HEK293 (cell line): ENCODE measurements at regions not wholly inside any gene's neighbourhood (a gene's known extent, or its start where the extent isn't known, plus 50 kb on each side); places are given as distances from the start of the nearest gene placed in this dataset.

Source experiments
- CTCF ChIA-PET: fragments of 350-600 bp; formaldehyde crosslinking; extraction: SDS; loops from one replicate; lab custom pipeline; 2021; ENCODE audit warnings: antibody characterized with exemption; lab: Yijun Ruan, JAX
- POLR2A ChIA-PET: fragments of 300-600 bp; formaldehyde crosslinking; extraction: SDS; loops from one replicate; lab custom pipeline; 2020; ENCODE audit warnings: antibody characterized with exemption, inconsistent platforms; lab: Yijun Ruan, JAX
- H3K27ac ChIP-seq: fragments of 200-500 bp; sonication (Bioruptor generic); 2 replicates; pipeline ENCODE4 v1.5.1; 2014; ENCODE audit warnings: low read depth, low read length, control low read depth, inconsistent platforms; ENCODE audit errors: extremely low read depth
- H3K36me3 ChIP-seq, 2 experiments: fragments of 200-500 bp in 1 of 2; sonication (Bioruptor generic) in 1 of 2; 1 replicate in 1 of 2; 2 replicates in 1 of 2; pipeline ENCODE4 v1.5.1; 2014 to 2017; ENCODE audit warnings: inconsistent platforms in 2 of 2, low read length in 2 of 2; ENCODE audit not compliant: control insufficient read depth in 2 of 2, insufficient read depth in 1 of 2
- H3K4me1 ChIP-seq: fragments of 200-500 bp; sonication (Bioruptor generic); 2 replicates; pipeline ENCODE4 v1.5.1; 2014; ENCODE audit warnings: mild to moderate bottlenecking, low read length, inconsistent platforms; ENCODE audit not compliant: control insufficient read depth, insufficient read depth
- H3K4me3 ChIP-seq: 2 replicates; pipeline ENCODE4 v1.5.1; 2011; ENCODE audit warnings: low read depth, mild to moderate bottlenecking, control low read depth, low read length, moderate library complexity
- H3K9me3 ChIP-seq: fragments of 200-500 bp; sonication (Bioruptor generic); 2 replicates; pipeline ENCODE4 v1.5.1; 2014; ENCODE audit warnings: low read depth, low read length, inconsistent platforms; ENCODE audit not compliant: control insufficient read depth, insufficient read depth
- EGR2 ChIP-seq: fragments of 450-650 bp; formaldehyde crosslinking; IDR thresholded peaks from 2 replicates; pipeline ENCODE4 v1.5.1; 2016; ENCODE audit warnings: low read depth, missing biosample characterization, missing genetic modification characterization
- GLIS1 ChIP-seq: fragments of 450-650 bp; formaldehyde crosslinking; IDR thresholded peaks from 2 replicates; pipeline ENCODE4 v1.5.1; 2016; ENCODE audit warnings: missing biosample characterization, missing genetic modification characterization
- GLIS2 ChIP-seq: fragments of 450-650 bp; formaldehyde crosslinking; IDR thresholded peaks from 2 replicates; pipeline ENCODE4 v1.5.1; 2016; ENCODE audit warnings: missing biosample characterization, missing genetic modification characterization
- KLF17 ChIP-seq: fragments of 450-650 bp; formaldehyde crosslinking; IDR thresholded peaks from 2 replicates; pipeline ENCODE4 v1.5.1; 2016; ENCODE audit warnings: missing biosample characterization, missing genetic modification characterization
- KLF7 ChIP-seq: fragments of 450-650 bp; formaldehyde crosslinking; IDR thresholded peaks from 2 replicates; pipeline ENCODE4 v1.5.1; 2016; ENCODE audit warnings: missing biosample characterization, missing genetic modification characterization, borderline replicate concordance
- KLF9 ChIP-seq: fragments of 450-650 bp; formaldehyde crosslinking; IDR thresholded peaks from 2 replicates; pipeline ENCODE4 v1.5.1; 2016; ENCODE audit warnings: missing biosample characterization, missing genetic modification characterization, low read depth
- PBX3 ChIP-seq: sonication (generic); formaldehyde crosslinking; IDR thresholded peaks from 2 replicates; pipeline ENCODE4 v1.8.1; 2022; ENCODE audit warnings: mild to moderate bottlenecking, moderate library complexity, missing genetic modification reagents
- TCF7L2 ChIP-seq: IDR thresholded peaks from 2 replicates; pipeline ENCODE4 v1.6.1; 2011; ENCODE audit warnings: low read depth, mild to moderate bottlenecking, inconsistent platforms, low read length, moderate library complexity, borderline replicate concordance
- TRIM28 ChIP-seq: IDR thresholded peaks from 2 replicates; pipeline ENCODE4 v1.6.1; 2011; ENCODE audit warnings: low read length, control low read depth, borderline replicate concordance
- WT1 ChIP-seq: fragments of 450-650 bp; formaldehyde crosslinking; IDR thresholded peaks from 2 replicates; pipeline ENCODE4 v1.5.1; 2016; ENCODE audit warnings: missing biosample characterization, missing genetic modification characterization
- ZBTB20 ChIP-seq: fragments of 450-650 bp; formaldehyde crosslinking; IDR thresholded peaks from 2 replicates; pipeline ENCODE4 v1.5.1; 2016; ENCODE audit warnings: missing biosample characterization, missing genetic modification characterization
- ZBTB48 ChIP-seq: fragments of 450-650 bp; formaldehyde crosslinking; IDR thresholded peaks from 2 replicates; pipeline ENCODE4 v1.5.1; 2016; ENCODE audit warnings: missing biosample characterization, missing genetic modification characterization
- ZFHX2 ChIP-seq: fragments of 450-650 bp; formaldehyde crosslinking; conservative IDR thresholded peaks from 2 replicates; pipeline ENCODE4 v1.5.1; 2016; ENCODE audit warnings: missing biosample characterization, missing genetic modification characterization
- ZNF174 ChIP-seq: fragments of 450-650 bp; formaldehyde crosslinking; IDR thresholded peaks from 2 replicates; pipeline ENCODE4 v1.5.0; 2017; ENCODE audit warnings: missing biosample characterization, mild to moderate bottlenecking, missing genetic modification characterization
- ZNF175 ChIP-seq: fragments of 450-650 bp; formaldehyde crosslinking; IDR thresholded peaks from 2 replicates; pipeline ENCODE4 v1.5.1; 2016; ENCODE audit warnings: missing biosample characterization, missing genetic modification characterization
- ZNF211 ChIP-seq: fragments of 450-650 bp; formaldehyde crosslinking; IDR thresholded peaks from 2 replicates; pipeline ENCODE4 v1.5.1; 2016; ENCODE audit warnings: low read depth, missing biosample characterization, missing genetic modification characterization
- ZNF214 ChIP-seq: fragments of 450-650 bp; formaldehyde crosslinking; IDR thresholded peaks from 2 replicates; pipeline ENCODE4 v1.5.1; 2017; ENCODE audit warnings: missing biosample characterization, mild to moderate bottlenecking, missing genetic modification characterization, borderline replicate concordance
- ZNF23 ChIP-seq: fragments of 450-650 bp; formaldehyde crosslinking; IDR thresholded peaks from 2 replicates; pipeline ENCODE4 v1.5.1; 2016; ENCODE audit warnings: missing biosample characterization, missing genetic modification characterization, borderline replicate concordance
- ZNF24 ChIP-seq: fragments of 450-650 bp; formaldehyde crosslinking; IDR thresholded peaks from 2 replicates; pipeline ENCODE4 v1.5.1; 2016; ENCODE audit warnings: missing biosample characterization, missing genetic modification characterization
- ZNF341 ChIP-seq: fragments of 450-650 bp; formaldehyde crosslinking; IDR thresholded peaks from 2 replicates; pipeline ENCODE4; 2016; ENCODE audit warnings: low read depth, missing biosample characterization, missing genetic modification characterization
- ZNF423 ChIP-seq: fragments of 450-650 bp; formaldehyde crosslinking; IDR thresholded peaks from 2 replicates; pipeline ENCODE4 v1.5.1; 2016; ENCODE audit warnings: missing biosample characterization, missing genetic modification characterization
- ZNF488 ChIP-seq: fragments of 450-650 bp; formaldehyde crosslinking; IDR thresholded peaks from 2 replicates; pipeline ENCODE4 v1.5.1; 2016; ENCODE audit warnings: missing biosample characterization, missing genetic modification characterization
- ZNF501 ChIP-seq: fragments of 450-650 bp; formaldehyde crosslinking; IDR thresholded peaks from 2 replicates; pipeline ENCODE4 v1.5.1; 2016; ENCODE audit warnings: missing biosample characterization, missing genetic modification characterization
- ZNF518A ChIP-seq: fragments of 450-650 bp; formaldehyde crosslinking; conservative IDR thresholded peaks from 2 replicates; pipeline ENCODE4 v1.5.1; 2016; ENCODE audit warnings: low read depth, missing biosample characterization, missing genetic modification characterization
- ZNF654 ChIP-seq: fragments of 450-650 bp; formaldehyde crosslinking; IDR thresholded peaks from 2 replicates; pipeline ENCODE4 v1.5.1; 2016; ENCODE audit warnings: low read depth, missing biosample characterization, missing genetic modification characterization
- ZNF664 ChIP-seq: fragments of 450-650 bp; formaldehyde crosslinking; IDR thresholded peaks from 2 replicates; pipeline ENCODE4 v1.5.1; 2016; ENCODE audit warnings: missing biosample characterization, missing genetic modification characterization
- ZNF677 ChIP-seq: fragments of 450-650 bp; IDR thresholded peaks from 2 replicates; pipeline ENCODE4 v1.5.0; 2018; ENCODE audit warnings: missing biosample characterization, mild to moderate bottlenecking, missing genetic modification characterization, moderate library complexity
- ZNF701 ChIP-seq: fragments of 450-650 bp; formaldehyde crosslinking; IDR thresholded peaks from 2 replicates; pipeline ENCODE4 v1.5.1; 2016; ENCODE audit warnings: missing biosample characterization, missing genetic modification characterization

GRCh38 chr20:37598100-37598543 lies 70.4 kb upstream of the BLCAP start (continued):
- TF ChIP-seq GLIS1 (peak; percentile 41), KLF9 (0 out of 2 replicates have a peak, but pooled peaks have one; percentile 29), ZFHX2 (tag by site-specific recombination) (peak; percentile 90), PBX3 (CRISPR knock-in tag) (no peak), EGR2 (tag by site-specific recombination) (peak; percentile 81), ZNF341 (tag by site-specific recombination) (0 out of 2 replicates have a peak, but pooled peaks have one; percentile 23), ZNF654 (tag by site-specific recombination) (no peak), GLIS2 (tag by site-specific recombination) (peak; percentile 56)

GRCh38 chr20:37596890-37597536 lies 69.3 kb upstream of the BLCAP start:
- Histone ChIP-seq H3K4me3 (no peak overlapping the region), H3K9me3 (no peaks in the 10 kb centered on the region)
- ChIA-PET CTCF (interaction anchor here (1.1 to 2.3 kb wide), 2 partner anchors 9 to 33 kb away, joined by 3 to 6 read pairs; no protein-coding TSS in a partner anchor), POLR2A (no interaction called here)
- TF ChIP-seq ZNF501: no peak
- TF ChIP-seq ZNF211: no peak
- no peak for TF ChIP-seq ZNF664 (tag by site-specific recombination)
- no peak for TF ChIP-seq ZNF23 (tag by site-specific recombination)
- TF ChIP-seq WT1 (tag by site-specific recombination): no peak
- TF ChIP-seq ZNF488 (tag by site-specific recombination): no peak
- TF ChIP-seq ZNF677 (tag by site-specific recombination): no peak
- no peak for TF ChIP-seq ZNF174
- TF ChIP-seq ZNF175 (tag by site-specific recombination): no peak
- TF ChIP-seq ZNF701 (tag by site-specific recombination): no peak
- TF ChIP-seq KLF17 (tag by site-specific recombination): no peak
- TF ChIP-seq ZNF214: no peak
- TF ChIP-seq ZBTB48 (tag by site-specific recombination): no peak
- TF ChIP-seq TRIM28: no peak
- no peak for TF ChIP-seq KLF7 (tag by site-specific recombination)
- TF ChIP-seq, all 188 proteins: peak for 0
- no peak overlapping the region for H3K27ac ChIP-seq
- no peaks in the 10 kb centered on the region for H3K36me3 ChIP-seq
- no peaks in the 10 kb centered on the region for H3K4me1 ChIP-seq

GRCh38 chr20:37596168-37596567 lies 68.5 kb upstream of the BLCAP start:
- H3K4me1 ChIP-seq: no peaks in the 10 kb centered on the region
- no peaks in the 10 kb centered on the region for H3K36me3 ChIP-seq
- ChIA-PET POLR2A (no interaction called here), CTCF (interaction anchor here (2.3 kb wide), 1 partner anchor 32 kb away, joined by 6 read pairs; no protein-coding TSS in a partner anchor)
- no peak overlapping the region for H3K27ac ChIP-seq
- no peaks in the 10 kb centered on the region for H3K9me3 ChIP-seq
- no peak overlapping the region for H3K4me3 ChIP-seq
- TF ChIP-seq ZBTB20 (no peak), ZNF24 (tag by site-specific recombination) (no peak), KLF7 (tag by site-specific recombination) (no peak), TCF7L2 (no peak), ZFHX2 (tag by site-specific recombination) (no peak), ZNF423 (tag by site-specific recombination) (no peak), ZNF518A (tag by site-specific recombination) (no peak)
